GM23248 (cell line): ENCODE measurements at regions not wholly inside any gene's neighbourhood (a gene's known extent, or its start where the extent isn't known, plus 50 kb on each side); places are given as distances from the start of the nearest gene placed in this dataset.

Source experiments
- EZH2 ChIP-seq: fragments of 200-600 bp; sonication (generic); IDR thresholded peaks from 2 replicates; pipeline ENCODE4 v1.6.1; 2018; ENCODE audit warnings: antibody characterized with exemption, mild to moderate bottlenecking; ENCODE audit not compliant: insufficient read depth, poor library complexity, severe bottlenecking
- EZH2phosphoT487 ChIP-seq: fragments of 200-600 bp; sonication (generic); IDR thresholded peaks from 2 replicates; pipeline ENCODE4 v1.6.1; 2018; ENCODE audit warnings: antibody characterized with exemption, moderate library complexity, mild to moderate bottlenecking, low read depth; ENCODE audit not compliant: insufficient read depth

DNA sequence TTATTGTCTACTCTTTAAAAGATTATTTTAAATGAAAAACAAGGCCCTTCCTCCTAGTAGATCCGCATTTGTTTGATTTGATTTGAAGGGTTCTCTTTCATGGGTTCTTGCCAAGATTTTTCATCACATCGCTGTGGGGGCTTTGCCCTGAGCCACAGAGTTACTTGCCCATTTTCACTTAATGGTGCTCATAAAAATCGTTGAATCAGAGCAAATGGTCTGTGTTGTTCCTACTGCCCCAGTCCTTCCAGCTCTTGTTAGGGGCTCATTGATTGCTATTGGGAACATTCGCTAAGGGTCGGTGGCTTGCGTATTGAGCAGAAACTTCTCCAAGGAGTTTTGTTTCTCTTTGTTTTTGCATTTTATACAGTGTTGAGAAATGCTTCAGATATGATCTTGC lies 1023.4 kb upstream of the CDH8 start:
- TF ChIP-seq EZH2phosphoT487 (no peak), EZH2 (no peak)
